Calu3 (cell line): ENCODE measurements at regions not wholly inside any gene's neighbourhood (a gene's known extent, or its start where the extent isn't known, plus 50 kb on each side); places are given as distances from the start of the nearest gene placed in this dataset.

Experiments used
- BruUV-seq: library from RNA; stranded (reverse); fragments of 400-500 nt; replicated peaks from 2 replicates; lab custom pipeline; 2021; lab: Mats Ljungman, UMichigan
- CTCF ChIA-PET: fragments of 300-600 bp; sonication (Branson Sonifier 250); formaldehyde crosslinking; loops from one replicate; lab custom pipeline; 2022; ENCODE audit warnings: antibody characterized with exemption; lab: Charles Lee
- DNase-seq: peaks from one replicate; pipeline ENCODE4 v3.0.0; 2022
- H3K27ac Mint-ChIP-seq: one replicate; pipeline ENCODE4 v1.8.0; 2022; ENCODE audit warnings: mixed read lengths; ENCODE audit not compliant: unreplicated experiment
- H3K27me3 Mint-ChIP-seq: one replicate; pipeline ENCODE4 v1.8.0; 2022; ENCODE audit warnings: mixed read lengths; ENCODE audit not compliant: unreplicated experiment
- H3K36me3 Mint-ChIP-seq: one replicate; pipeline ENCODE4 v1.8.0; 2022; ENCODE audit warnings: mild to moderate bottlenecking, moderate library complexity, mixed read lengths; ENCODE audit not compliant: insufficient read depth, unreplicated experiment
- H3K4me1 Mint-ChIP-seq: one replicate; pipeline ENCODE4 v1.8.0; 2022; ENCODE audit warnings: mild to moderate bottlenecking, low read depth, mixed read lengths; ENCODE audit not compliant: unreplicated experiment
- H3K4me3 Mint-ChIP-seq: one replicate; pipeline ENCODE4 v1.8.0; 2022; ENCODE audit warnings: mild to moderate bottlenecking, low read depth, moderate library complexity, mixed read lengths; ENCODE audit not compliant: unreplicated experiment
- H3K9me3 Mint-ChIP-seq: one replicate; pipeline ENCODE4 v1.8.0; 2022; ENCODE audit warnings: low read depth, mixed read lengths; ENCODE audit not compliant: unreplicated experiment
- CTCF ChIP-seq: fragments of 200-600 bp; IDR thresholded peaks from one replicate; pipeline ENCODE4 v1.8.0; 2022; ENCODE audit warnings: antibody characterized with exemption; ENCODE audit not compliant: unreplicated experiment
- intact Hi-C: fragments of 100-400 bp; cut with micrococcal nuclease; formaldehyde crosslinking; loops from one replicate; pipeline ENCODE4 v1.10.0; 2022; ENCODE audit not compliant: unreplicated experiment

DNA sequence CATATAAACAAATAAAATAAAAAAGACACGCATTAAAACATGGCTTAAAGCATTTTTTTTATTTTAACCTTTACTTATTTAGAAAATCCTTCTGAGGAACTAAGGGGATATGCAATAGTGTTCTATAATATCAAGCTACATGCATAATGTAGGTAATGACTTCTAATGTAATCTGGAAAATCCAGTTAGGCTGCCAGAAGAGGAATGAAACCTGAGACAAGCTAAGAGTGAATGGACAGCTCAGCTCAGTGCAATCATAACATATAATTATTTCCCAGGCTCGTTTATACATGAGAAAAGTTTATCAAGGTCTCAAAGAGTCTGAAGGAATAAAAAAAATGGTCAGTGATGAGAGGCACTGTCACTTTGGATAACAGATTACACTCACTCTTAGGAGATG, 649.0 kb upstream of the PCDH15 start:
- H3K27ac Mint-ChIP-seq = peak overlapping the region; percentile 1

DNA sequence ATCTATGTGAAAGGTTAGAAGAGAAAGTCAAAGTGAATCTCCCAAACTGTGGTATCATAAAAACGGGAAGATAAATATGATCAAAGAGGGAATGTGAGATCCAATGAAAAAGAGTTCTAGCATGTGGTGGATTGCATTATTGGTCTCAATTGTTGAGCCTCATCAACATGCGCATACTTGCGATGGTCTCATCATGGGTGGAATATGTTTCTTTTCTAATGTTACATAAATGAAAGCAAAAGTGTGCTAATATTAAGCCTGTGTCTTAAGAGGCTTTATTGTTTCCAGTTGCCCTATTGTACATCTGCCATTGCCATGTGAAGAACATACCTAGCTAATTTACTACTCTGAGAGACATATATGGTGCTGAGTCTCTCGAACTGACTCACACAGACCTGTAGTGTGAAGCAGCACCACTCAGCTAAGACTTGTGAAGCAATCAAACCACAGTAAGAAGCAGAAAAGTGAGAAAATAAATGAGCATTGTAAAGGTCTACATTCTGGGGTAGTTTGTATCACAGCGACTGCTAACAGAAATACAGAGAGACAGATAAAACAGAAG, 645.5 kb upstream of the PCDH15 start:
- no TSS peak for BruUV-seq
- H3K27me3 Mint-ChIP-seq = no peaks in the 10 kb centered on the region
- no peak for DNase-seq
- TF ChIP-seq CTCF = no peak
- no peak overlapping the region for H3K27ac Mint-ChIP-seq
- CTCF ChIA-PET = no interaction called here
- intact Hi-C loops = no loop called here
- H3K9me3 Mint-ChIP-seq = peaks cover 5% of the 10 kb centered on the region
- peaks cover 40% of the 10 kb centered on the region for H3K4me1 Mint-ChIP-seq
- H3K36me3 Mint-ChIP-seq = no peaks in the 10 kb centered on the region
- no peak overlapping the region for H3K4me3 Mint-ChIP-seq

More for the DNA sequence above, 649.0 kb upstream of the PCDH15 start:
- CTCF ChIA-PET = interaction anchor here (1.1 kb wide), 1 partner anchor 218 kb away, joined by 3 read pairs; no protein-coding TSS in a partner anchor
- Mint-ChIP-seq H3K4me3 (no peak overlapping the region), H3K27me3 (no peaks in the 10 kb centered on the region), H3K36me3 (no peaks in the 10 kb centered on the region), H3K9me3 (no peaks in the 10 kb centered on the region), H3K4me1 (peaks cover 40% of the 10 kb centered on the region)
- TF ChIP-seq CTCF = no peak
- intact Hi-C loops = no loop called here
- no TSS peak for BruUV-seq
- no peak for DNase-seq

GRCh38 chr10:55441777-55442176, 640.7 kb upstream of the PCDH15 start:
- H3K9me3 Mint-ChIP-seq = peaks cover 9% of the 10 kb centered on the region
- H3K27ac Mint-ChIP-seq = no peak overlapping the region
- TF ChIP-seq CTCF = no peak
- intact Hi-C loops = no loop called here
- no peak overlapping the region for H3K4me3 Mint-ChIP-seq
- H3K36me3 Mint-ChIP-seq = no peaks in the 10 kb centered on the region
- CTCF ChIA-PET = no interaction called here
- no peak for DNase-seq
- no peaks in the 10 kb centered on the region for H3K27me3 Mint-ChIP-seq
- BruUV-seq = no TSS peak
- H3K4me1 Mint-ChIP-seq = peaks cover 12% of the 10 kb centered on the region

- H3K4me1 Mint-ChIP-seq = peaks cover 8% of the 10 kb centered on the region
- intact Hi-C loops = no loop called here
- BruUV-seq = no TSS peak
- peaks cover 5% of the 10 kb centered on the region for H3K9me3 Mint-ChIP-seq
- no peak for TF ChIP-seq CTCF
- H3K27ac Mint-ChIP-seq = no peak overlapping the region
- H3K36me3 Mint-ChIP-seq = no peaks in the 10 kb centered on the region
- CTCF ChIA-PET = no interaction called here
- no peaks in the 10 kb centered on the region for H3K27me3 Mint-ChIP-seq
- DNase-seq = no peak
- no peak overlapping the region for H3K4me3 Mint-ChIP-seq
These were observed 625.1 kb upstream of the PCDH15 start for GRCh38 chr10:55426138-55426537.
